ENCODE measurements at regions not wholly inside any gene's neighbourhood (a gene's known extent, or its start where the extent isn't known, plus 50 kb on each side); places are given as distances from the start of the nearest gene placed in this dataset.

DNA sequence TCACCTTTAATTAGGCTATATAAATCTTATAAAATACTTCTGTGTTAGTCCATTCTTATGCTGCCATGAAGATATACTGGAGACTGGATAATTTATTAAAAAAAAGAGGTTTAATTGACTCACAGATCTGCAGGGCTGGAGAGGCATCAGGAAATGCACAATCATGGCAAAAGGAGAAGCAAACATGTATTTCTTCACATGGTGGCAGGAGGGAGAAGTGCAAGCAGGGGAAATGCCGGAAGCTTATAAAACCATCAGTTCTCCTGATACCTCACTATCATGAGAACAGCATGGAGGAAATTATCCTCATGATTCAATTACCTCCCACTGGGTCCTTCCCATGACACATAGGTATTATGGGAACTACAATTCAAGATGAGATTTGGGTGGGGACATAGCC is 504.4 kb downstream of the RIT2 start:
- DNase-seq, result no peak
- Histone ChIP-seq H3K36me3 (no peaks in the 10 kb centered on the region), H3K9me3 (no peaks in the 10 kb centered on the region), H3K27me3 (no peaks in the 10 kb centered on the region), H3K4me3 (ENCODE audit: low read depth, low read length) (no peak overlapping the region), H3K4me1 (peaks cover 11% of the 10 kb centered on the region; the same call in 1 of the 2 replicates)
- TF ChIP-seq, protein P1, sequence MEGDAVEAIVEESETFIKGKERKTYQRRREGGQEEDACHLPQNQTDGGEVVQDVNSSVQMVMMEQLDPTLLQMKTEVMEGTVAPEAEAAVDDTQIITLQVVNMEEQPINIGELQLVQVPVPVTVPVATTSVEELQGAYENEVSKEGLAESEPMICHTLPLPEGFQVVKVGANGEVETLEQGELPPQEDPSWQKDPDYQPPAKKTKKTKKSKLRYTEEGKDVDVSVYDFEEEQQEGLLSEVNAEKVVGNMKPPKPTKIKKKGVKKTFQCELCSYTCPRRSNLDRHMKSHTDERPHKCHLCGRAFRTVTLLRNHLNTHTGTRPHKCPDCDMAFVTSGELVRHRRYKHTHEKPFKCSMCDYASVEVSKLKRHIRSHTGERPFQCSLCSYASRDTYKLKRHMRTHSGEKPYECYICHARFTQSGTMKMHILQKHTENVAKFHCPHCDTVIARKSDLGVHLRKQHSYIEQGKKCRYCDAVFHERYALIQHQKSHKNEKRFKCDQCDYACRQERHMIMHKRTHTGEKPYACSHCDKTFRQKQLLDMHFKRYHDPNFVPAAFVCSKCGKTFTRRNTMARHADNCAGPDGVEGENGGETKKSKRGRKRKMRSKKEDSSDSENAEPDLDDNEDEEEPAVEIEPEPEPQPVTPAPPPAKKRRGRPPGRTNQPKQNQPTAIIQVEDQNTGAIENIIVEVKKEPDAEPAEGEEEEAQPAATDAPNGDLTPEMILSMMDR (IDR thresholded peaks at IDR 0.05; ENCODE audit: low read depth, low read length), result no peak

DNA sequence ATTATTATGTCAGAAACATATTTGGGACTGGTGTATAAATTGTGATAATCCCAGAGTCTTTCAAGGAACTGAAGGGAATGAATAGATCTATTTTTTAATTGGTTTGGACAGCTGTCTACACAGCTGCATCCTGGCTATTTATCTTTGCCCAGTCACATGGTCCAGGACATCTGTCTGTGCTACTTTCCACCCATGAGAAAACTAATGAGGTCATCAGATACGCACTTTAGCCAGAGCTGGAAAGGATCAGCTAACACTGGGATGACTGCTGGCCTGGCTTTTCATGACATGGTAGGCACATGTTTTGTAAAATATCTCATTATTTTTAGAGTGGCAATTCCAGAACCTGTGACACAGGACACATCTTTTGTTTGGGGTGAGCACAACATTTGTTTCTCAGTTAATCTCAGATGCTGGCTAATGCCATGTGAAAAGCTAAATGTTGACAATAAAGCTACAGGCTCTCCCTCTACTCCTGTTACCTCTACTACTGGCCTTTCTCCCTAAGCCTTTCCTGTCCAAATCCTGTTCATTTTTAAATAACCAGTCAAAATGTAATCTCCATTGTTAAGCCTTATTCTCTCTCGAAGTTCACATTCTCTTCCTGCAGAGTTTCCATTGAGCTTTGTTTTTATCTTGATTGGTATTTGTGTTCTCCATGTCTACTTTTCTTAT is 500.7 kb downstream of the RIT2 start:
- no peaks in the 10 kb centered on the region for H3K9me3 ChIP-seq
- TF ChIP-seq, protein P1 (IDR thresholded peaks at IDR 0.05; ENCODE audit: low read depth, low read length), result no peak
- DNase-seq, result peak; percentile 74
- H3K27me3 ChIP-seq, result no peaks in the 10 kb centered on the region
- H3K36me3 ChIP-seq, result no peaks in the 10 kb centered on the region
- no peak overlapping the region for H3K4me3 ChIP-seq (ENCODE audit: low read depth, low read length)
- peaks cover 11% of the 10 kb centered on the region; the same call in 1 of the 2 replicates for H3K4me1 ChIP-seq

DNA sequence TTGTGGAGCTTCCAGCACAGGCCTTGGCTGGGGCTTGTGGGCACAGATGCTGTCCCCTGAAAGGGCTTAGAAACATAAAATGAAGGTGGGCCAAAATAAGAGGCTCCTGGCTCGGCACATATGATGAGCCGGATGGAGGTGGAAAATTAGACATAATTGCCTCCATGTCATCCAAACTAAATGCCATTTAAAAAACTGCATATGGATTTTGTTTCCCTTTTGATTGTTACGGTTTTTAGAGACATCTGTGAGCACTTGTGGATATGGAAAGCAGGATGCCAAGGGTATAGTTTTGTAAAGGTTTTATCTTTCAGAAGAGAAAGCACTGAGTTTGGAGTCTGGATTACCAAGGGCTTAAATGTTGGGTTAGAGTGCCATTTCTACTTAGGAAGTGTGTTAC is 498.3 kb downstream of the RIT2 start:
- H3K4me1 ChIP-seq, result peaks cover 11% of the 10 kb centered on the region; the same call in 1 of the 2 replicates
- no peaks in the 10 kb centered on the region for H3K27me3 ChIP-seq
- no peak for DNase-seq
- no peak overlapping the region for H3K4me3 ChIP-seq (ENCODE audit: low read depth, low read length)
- TF ChIP-seq, protein P1 (IDR thresholded peaks at IDR 0.05; ENCODE audit: low read depth, low read length), result no peak
- no peaks in the 10 kb centered on the region for H3K36me3 ChIP-seq
- no peaks in the 10 kb centered on the region for H3K9me3 ChIP-seq

DNA sequence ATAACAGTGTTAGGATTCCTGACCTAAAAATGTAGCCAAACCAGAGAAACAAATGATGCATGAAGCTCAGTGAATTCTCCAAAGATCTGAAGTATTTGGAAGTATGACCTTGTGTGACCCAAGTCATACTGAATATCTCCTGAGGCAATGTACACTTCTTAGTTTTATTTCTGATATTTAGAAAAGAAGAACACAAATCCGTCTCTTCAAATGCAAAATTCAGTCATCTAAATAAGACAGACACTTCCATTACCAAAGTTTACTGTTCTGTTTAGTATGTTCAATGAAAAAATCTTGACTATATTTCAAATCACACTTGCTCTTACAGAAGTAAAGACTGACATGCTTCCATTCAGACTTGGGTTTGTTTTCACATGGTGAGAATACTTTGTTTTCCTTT is 495.7 kb downstream of the RIT2 start:
- TF ChIP-seq, protein P1 (IDR thresholded peaks at IDR 0.05; ENCODE audit: low read depth, low read length), result no peak
- Histone ChIP-seq H3K4me3 (ENCODE audit: low read depth, low read length) (no peak overlapping the region), H3K27me3 (no peaks in the 10 kb centered on the region), H3K36me3 (no peaks in the 10 kb centered on the region), H3K9me3 (no peaks in the 10 kb centered on the region), H3K4me1 (peaks cover 11% of the 10 kb centered on the region; the same call in 1 of the 2 replicates)
- DNase-seq, result no peak

DNA sequence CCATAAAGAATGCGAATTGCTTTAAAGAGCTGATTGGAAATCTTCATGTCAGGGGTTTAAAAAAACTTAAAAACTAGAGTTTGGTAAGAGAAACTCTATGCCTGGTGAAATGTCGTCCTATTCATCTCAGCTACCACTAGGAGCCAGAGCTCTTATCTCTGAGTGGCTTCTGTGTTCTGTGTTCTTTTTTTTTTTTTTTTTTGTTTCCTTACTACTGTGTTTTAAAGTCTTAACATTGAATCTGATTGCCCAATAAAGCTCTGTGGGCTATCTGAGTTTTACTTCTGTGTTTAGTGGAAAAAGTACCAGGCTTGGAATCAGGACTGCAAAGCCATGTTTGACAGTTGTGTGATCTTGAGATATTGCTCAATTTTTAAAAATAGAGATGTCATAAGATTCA is 494.8 kb downstream of the RIT2 start:
- H3K36me3 ChIP-seq, result no peaks in the 10 kb centered on the region
- H3K27me3 ChIP-seq, result no peaks in the 10 kb centered on the region
- H3K9me3 ChIP-seq, result no peaks in the 10 kb centered on the region
- TF ChIP-seq, protein P1 (IDR thresholded peaks at IDR 0.05; ENCODE audit: low read depth, low read length), result peak; percentile 9; the same call in 1 of the 2 replicates
- H3K4me1 ChIP-seq, result peaks cover 4% of the 10 kb centered on the region; the same call in 1 of the 2 replicates
- no peak overlapping the region for H3K4me3 ChIP-seq (ENCODE audit: low read depth, low read length)
- DNase-seq, result no peak

DNA sequence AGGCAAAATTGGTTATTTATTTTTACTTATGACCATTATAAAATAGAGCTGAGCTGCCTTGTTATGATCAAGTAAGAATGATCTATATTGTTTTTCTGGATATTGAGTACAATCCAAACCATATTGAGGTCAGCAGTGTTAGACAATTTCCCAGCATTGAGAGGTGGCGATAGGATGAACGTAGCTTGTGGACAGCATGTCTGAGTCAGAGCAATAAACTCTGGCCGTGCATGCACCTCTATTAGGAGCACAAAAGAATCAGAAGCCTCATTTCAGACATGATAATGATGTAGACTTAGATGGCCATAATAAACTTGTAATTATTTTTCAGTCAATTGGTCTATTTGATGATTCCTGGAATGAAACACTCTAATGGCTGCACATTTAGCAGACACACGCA is 491.6 kb downstream of the RIT2 start:
- H3K4me3 ChIP-seq (ENCODE audit: low read depth, low read length), result no peak overlapping the region
- DNase-seq, result no peak
- H3K4me1 ChIP-seq, result no peaks in the 10 kb centered on the region
- H3K9me3 ChIP-seq, result no peaks in the 10 kb centered on the region
- H3K27me3 ChIP-seq, result no peaks in the 10 kb centered on the region
- no peaks in the 10 kb centered on the region for H3K36me3 ChIP-seq
- TF ChIP-seq, protein P1 (IDR thresholded peaks at IDR 0.05; ENCODE audit: low read depth, low read length), result no peak

Data from BE2C (cell line).